Neural progenitor cell (in vitro differentiated cells): ENCODE measurements at regions not wholly inside any gene's neighbourhood (a gene's known extent, or its start where the extent isn't known, plus 50 kb on each side); places are given as distances from the start of the nearest gene placed in this dataset.

Source experiments
- CTCF ChIP-seq: fragments of 200-600 bp; sonication (generic); IDR thresholded peaks from 2 replicates; pipeline ENCODE4 v1.5.1; 2017; ENCODE audit warnings: antibody characterized with exemption, mild to moderate bottlenecking
- EZH2 ChIP-seq: fragments of 200-600 bp; sonication (generic); IDR thresholded peaks from 2 replicates; pipeline ENCODE4 v1.6.1; 2017; ENCODE audit warnings: antibody characterized with exemption, mild to moderate bottlenecking, moderate library complexity

- TF ChIP-seq CTCF (no peak), EZH2 (no peak)
Observed at GRCh38 chr11:50182486-50182885, 149.8 kb downstream of the OR4C45 start.
